NT2/D1 (cell line): ENCODE measurements at regions not wholly inside any gene's neighbourhood (a gene's known extent, or its start where the extent isn't known, plus 50 kb on each side); places are given as distances from the start of the nearest gene placed in this dataset.

ENCODE experiments used
- DNase-seq: peaks from one replicate; pipeline ENCODE4 v3.0.0-alpha.2; 2011; ENCODE audit warnings: low read depth, low spot score
- H3K27me3 ChIP-seq: 2 replicates; pipeline ENCODE4 v1.6.0; 2011; ENCODE audit warnings: mild to moderate bottlenecking; ENCODE audit not compliant: insufficient read length, insufficient read depth
- H3K36me3 ChIP-seq: 2 replicates; pipeline ENCODE4 v1.6.1; 2011; ENCODE audit warnings: mild to moderate bottlenecking, low read length, mixed read lengths; ENCODE audit not compliant: insufficient read depth, insufficient read length
- H3K4me1 ChIP-seq: 2 replicates; pipeline ENCODE4 v1.5.1; 2011; ENCODE audit not compliant: insufficient read depth, insufficient read length
- H3K4me3 ChIP-seq: 2 replicates; pipeline ENCODE4 v1.5.1; 2011; ENCODE audit warnings: low read depth; ENCODE audit not compliant: insufficient read length
- H3K9ac ChIP-seq: 2 replicates; pipeline ENCODE4 v1.6.0; 2011; ENCODE audit warnings: low read depth; ENCODE audit not compliant: insufficient read length
- H3K9me3 ChIP-seq: 2 replicates; pipeline ENCODE4 v1.5.1; 2011; ENCODE audit warnings: mild to moderate bottlenecking, low read length; ENCODE audit not compliant: insufficient read depth
- SUZ12 ChIP-seq: IDR thresholded peaks from 2 replicates; pipeline ENCODE4 v1.6.1; 2011; ENCODE audit not compliant: insufficient read length, insufficient read depth; ENCODE audit errors: extremely low read depth
- YY1 ChIP-seq: IDR thresholded peaks from 2 replicates; pipeline ENCODE4 v1.6.1; 2011; ENCODE audit not compliant: insufficient read length, insufficient read depth
- ZNF274 ChIP-seq: IDR thresholded peaks from 2 replicates; pipeline ENCODE4 v1.6.1; 2011; ENCODE audit warnings: mild to moderate bottlenecking, low read depth, low read length

DNA sequence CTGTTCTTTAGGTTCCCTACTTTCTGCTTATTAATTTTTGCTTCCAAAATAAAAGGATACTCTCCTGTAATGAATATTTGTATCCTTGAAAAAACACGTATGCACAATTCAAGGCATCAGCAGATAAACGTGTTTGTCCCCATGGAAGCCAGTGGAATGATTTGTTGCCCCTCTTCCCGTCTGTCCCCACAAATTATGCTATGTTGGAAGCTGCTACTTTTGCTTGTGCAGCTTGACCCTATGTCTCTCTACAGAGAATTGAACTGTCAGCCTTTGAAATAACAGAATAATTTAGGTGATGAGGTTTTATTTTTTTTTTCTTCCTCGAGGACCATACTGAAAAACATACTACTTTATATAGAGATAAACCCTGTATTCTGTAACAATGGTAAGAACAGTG lies 401.5 kb upstream of the GOLIM4 start:
- no peak for TF ChIP-seq YY1
- TF ChIP-seq ZNF274 = no peak
- TF ChIP-seq SUZ12 = no peak
- DNase-seq = no peak
- H3K9ac ChIP-seq = no peak overlapping the region
- H3K27me3 ChIP-seq = no peaks in the 10 kb centered on the region
- H3K36me3 ChIP-seq = no peaks in the 10 kb centered on the region
- H3K4me1 ChIP-seq = no peaks in the 10 kb centered on the region
- no peak overlapping the region for H3K4me3 ChIP-seq
- H3K9me3 ChIP-seq = no peaks in the 10 kb centered on the region

DNA sequence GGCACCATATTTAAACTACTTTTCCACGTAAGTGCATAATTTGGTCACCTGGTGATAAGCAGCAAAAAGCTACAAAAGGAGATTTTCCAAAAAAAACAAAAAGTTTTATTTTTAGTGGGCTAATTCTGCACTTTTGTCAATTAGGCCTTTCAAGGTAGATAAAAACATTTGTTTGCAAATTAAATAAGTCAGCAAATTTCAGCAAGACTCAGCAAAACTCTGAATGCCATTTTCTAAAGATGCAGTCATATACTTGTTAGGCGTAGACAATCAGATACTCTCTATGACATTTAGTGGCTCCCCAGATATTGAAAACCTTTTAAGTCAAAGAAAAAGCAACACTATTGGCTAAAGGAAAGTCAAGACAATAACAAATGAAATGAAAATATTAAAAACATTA lies 400.2 kb upstream of the GOLIM4 start:
- no peak overlapping the region for H3K4me3 ChIP-seq
- no peaks in the 10 kb centered on the region for H3K4me1 ChIP-seq
- no peaks in the 10 kb centered on the region for H3K27me3 ChIP-seq

DNA sequence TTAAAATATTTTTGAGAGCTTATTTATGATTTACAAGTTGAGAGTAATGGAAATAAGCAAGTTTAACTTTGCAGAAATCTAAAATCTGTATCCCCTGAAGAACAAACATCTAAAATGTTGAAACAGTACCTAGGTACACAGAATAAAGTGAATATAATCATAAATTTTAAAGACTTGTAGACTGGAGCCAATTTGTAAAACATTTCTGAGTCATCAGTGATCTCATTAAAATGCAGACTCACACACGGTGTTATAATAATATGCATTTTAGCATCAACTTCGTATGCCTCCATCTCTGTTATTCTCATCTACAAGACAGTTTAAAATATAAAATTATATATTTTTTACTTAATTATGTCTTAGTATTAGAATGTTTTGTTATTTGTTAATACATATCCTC lies 399.5 kb upstream of the GOLIM4 start:
- no peak for TF ChIP-seq ZNF274
- TF ChIP-seq SUZ12 = no peak
- no peak for TF ChIP-seq YY1
- Histone ChIP-seq H3K4me1 (no peaks in the 10 kb centered on the region), H3K27me3 (no peaks in the 10 kb centered on the region), H3K9me3 (no peaks in the 10 kb centered on the region), H3K9ac (no peak overlapping the region), H3K4me3 (no peak overlapping the region), H3K36me3 (no peaks in the 10 kb centered on the region)
- no peak for DNase-seq

More for the DNA sequence above, 400.2 kb upstream of the GOLIM4 start:
- no peaks in the 10 kb centered on the region for H3K36me3 ChIP-seq
- H3K9ac ChIP-seq = no peak overlapping the region
- no peaks in the 10 kb centered on the region for H3K9me3 ChIP-seq
- TF ChIP-seq YY1 = no peak
- no peak for TF ChIP-seq SUZ12
- TF ChIP-seq ZNF274 = no peak
- DNase-seq = no peak

DNA sequence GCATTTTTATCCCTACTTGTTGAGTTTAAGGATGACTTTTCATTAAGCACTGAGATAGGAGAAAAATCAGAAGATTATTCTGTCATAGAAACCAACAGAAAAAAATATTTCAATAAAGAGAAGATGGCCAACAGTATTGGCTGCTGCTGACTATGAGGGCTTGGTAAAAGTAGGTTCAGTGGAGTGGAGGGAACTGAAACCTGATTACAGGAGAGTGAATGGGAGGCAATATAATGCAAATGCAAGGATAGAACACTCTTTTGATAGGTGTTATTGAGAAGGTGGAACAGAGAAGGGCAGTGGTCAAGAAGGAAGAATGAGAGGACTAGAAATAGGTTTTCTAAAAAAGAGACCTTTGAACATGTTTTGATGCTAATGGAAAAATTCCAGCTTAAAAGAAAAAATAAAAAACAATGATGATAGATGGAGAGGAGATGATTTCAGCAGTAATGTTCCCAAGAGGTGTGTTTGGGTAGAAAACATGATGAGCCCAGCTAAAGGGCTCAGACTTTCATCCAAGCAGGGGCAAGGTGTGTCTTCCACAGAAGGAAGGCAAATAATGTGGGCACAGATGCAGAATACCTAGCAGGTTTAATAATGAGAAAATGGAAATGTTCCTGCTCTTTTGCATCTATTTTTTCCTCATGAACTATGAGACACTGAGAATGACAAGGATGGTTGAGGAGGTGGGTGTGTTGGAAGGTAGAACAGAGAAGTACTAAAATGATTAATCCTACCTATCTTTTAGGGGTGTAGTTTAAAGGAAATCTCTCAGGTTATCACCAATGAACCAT lies 397.9 kb upstream of the GOLIM4 start:
- no peaks in the 10 kb centered on the region for H3K27me3 ChIP-seq
- no peaks in the 10 kb centered on the region for H3K4me1 ChIP-seq
- TF ChIP-seq YY1 (no peak), ZNF274 (no peak), SUZ12 (no peak)
- no peaks in the 10 kb centered on the region for H3K36me3 ChIP-seq
- no peak overlapping the region for H3K4me3 ChIP-seq
- H3K9ac ChIP-seq = no peak overlapping the region
- no peak for DNase-seq
- H3K9me3 ChIP-seq = no peaks in the 10 kb centered on the region

DNA sequence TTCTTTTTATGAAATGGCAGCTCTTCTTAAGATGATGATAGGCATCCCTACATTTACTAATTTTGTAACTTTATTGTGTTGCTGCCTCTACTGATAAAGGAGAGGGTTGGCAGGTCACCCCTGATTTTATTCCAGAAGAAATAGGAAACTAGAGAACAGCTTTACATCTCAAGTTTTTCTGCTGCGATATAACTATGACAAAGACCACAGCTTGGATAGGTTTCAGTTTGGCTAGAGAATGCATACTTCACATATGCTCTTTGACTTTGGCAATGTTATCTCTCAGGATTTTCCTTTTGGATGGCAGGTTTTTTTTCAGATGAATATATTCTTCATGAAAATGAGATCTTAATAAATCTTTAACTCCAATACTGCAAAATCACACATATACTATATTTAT lies 395.3 kb upstream of the GOLIM4 start:
- no peaks in the 10 kb centered on the region for H3K9me3 ChIP-seq
- H3K4me3 ChIP-seq = no peak overlapping the region
- no peaks in the 10 kb centered on the region for H3K27me3 ChIP-seq
- H3K4me1 ChIP-seq = no peaks in the 10 kb centered on the region
- H3K36me3 ChIP-seq = no peaks in the 10 kb centered on the region
- H3K9ac ChIP-seq = no peak overlapping the region
- TF ChIP-seq YY1 (no peak), SUZ12 (no peak), ZNF274 (no peak)
- DNase-seq = no peak

DNA sequence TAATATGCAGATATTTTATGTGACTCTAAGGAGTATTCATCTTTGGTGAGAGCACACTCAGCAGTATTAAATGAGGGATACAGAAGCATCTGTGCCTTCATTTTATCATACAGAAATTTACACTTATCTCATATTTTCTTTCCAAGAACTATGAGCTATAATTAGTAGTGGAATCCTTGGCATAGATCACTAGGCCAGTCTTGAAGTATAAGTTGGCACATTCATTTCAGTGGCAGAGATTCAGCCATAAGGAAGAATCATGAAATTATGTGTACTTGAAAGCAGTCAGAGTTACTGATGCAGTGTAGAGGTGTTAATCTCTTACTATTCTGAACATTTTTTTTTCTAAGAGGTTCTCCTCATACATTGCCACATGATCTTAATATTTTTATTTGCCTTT lies 393.6 kb upstream of the GOLIM4 start:
- no peak overlapping the region for H3K4me3 ChIP-seq
- TF ChIP-seq ZNF274 = no peak
- no peak for TF ChIP-seq YY1
- TF ChIP-seq SUZ12 = no peak
- H3K36me3 ChIP-seq = no peaks in the 10 kb centered on the region
- no peak overlapping the region for H3K9ac ChIP-seq
- DNase-seq = no peak
- H3K27me3 ChIP-seq = no peaks in the 10 kb centered on the region
- no peaks in the 10 kb centered on the region for H3K4me1 ChIP-seq
- H3K9me3 ChIP-seq = no peaks in the 10 kb centered on the region

DNA sequence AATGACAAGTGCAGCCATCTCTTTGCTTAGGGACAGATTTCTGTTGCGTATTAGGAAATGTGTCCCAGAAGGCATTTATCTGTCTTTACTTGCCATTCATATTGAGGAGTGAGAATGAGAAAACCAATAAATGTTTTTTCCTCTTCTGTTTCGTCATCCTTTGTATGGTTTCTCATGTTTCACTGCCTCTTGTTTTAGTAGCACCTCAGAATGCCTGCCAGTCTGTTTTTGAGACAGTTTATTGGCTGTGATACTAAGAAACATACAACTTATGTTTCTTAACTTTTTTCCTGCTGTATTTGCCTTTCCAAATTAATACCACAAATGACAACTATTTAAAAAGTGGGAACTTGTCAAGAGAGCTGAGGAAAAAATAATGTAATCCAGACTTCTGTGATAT lies 390.2 kb upstream of the GOLIM4 start:
- Histone ChIP-seq H3K27me3 (no peaks in the 10 kb centered on the region), H3K9me3 (no peaks in the 10 kb centered on the region)
- no peak for TF ChIP-seq ZNF274
- no peak for TF ChIP-seq SUZ12
- no peak for TF ChIP-seq YY1

More for the DNA sequence above, 390.2 kb upstream of the GOLIM4 start:
- no peak overlapping the region for H3K9ac ChIP-seq
- no peaks in the 10 kb centered on the region for H3K4me1 ChIP-seq
- DNase-seq = no peak
- no peaks in the 10 kb centered on the region for H3K36me3 ChIP-seq
- no peak overlapping the region for H3K4me3 ChIP-seq
